GM18520 (cell line): ENCODE measurements at regions not wholly inside any gene's neighbourhood (a gene's known extent, or its start where the extent isn't known, plus 50 kb on each side); places are given as distances from the start of the nearest gene placed in this dataset.

Experiments used
- ATAC-seq: cut with Tn5 transposase; IDR thresholded peaks from one replicate; pipeline ENCODE4 v1.9.1; 2021; ENCODE audit not compliant: unreplicated experiment

GRCh38 chr9:18371621-18372020 lies 102.3 kb upstream of the ADAMTSL1 start:
- no peak for ATAC-seq

GRCh38 chr9:18379073-18379811 lies 94.7 kb upstream of the ADAMTSL1 start:
- ATAC-seq: no peak

GRCh38 chr9:18382243-18382642 lies 91.7 kb upstream of the ADAMTSL1 start:
- no peak for ATAC-seq

GRCh38 chr9:18384066-18384465 lies 89.9 kb upstream of the ADAMTSL1 start:
- no peak for ATAC-seq

- no peak for ATAC-seq
Observed at GRCh38 chr9:18385696-18386490, 88.1 kb upstream of the ADAMTSL1 start.

GRCh38 chr9:18390393-18390792 lies 83.6 kb upstream of the ADAMTSL1 start:
- ATAC-seq: no peak

- no peak for ATAC-seq
Observed at GRCh38 chr9:18393340-18394130, 80.4 kb upstream of the ADAMTSL1 start.

- no peak for ATAC-seq
Observed at GRCh38 chr9:18394847-18395351, 79.1 kb upstream of the ADAMTSL1 start.

- ATAC-seq: no peak
Observed at GRCh38 chr9:18396102-18396728, 77.7 kb upstream of the ADAMTSL1 start.

- ATAC-seq: no peak
Observed at GRCh38 chr9:18397076-18397475, 76.9 kb upstream of the ADAMTSL1 start.

GRCh38 chr9:18398038-18398437 lies 75.9 kb upstream of the ADAMTSL1 start:
- ATAC-seq: no peak

- no peak for ATAC-seq
Observed at GRCh38 chr9:18404434-18405029, 69.4 kb upstream of the ADAMTSL1 start.

GRCh38 chr9:18405240-18405639 lies 68.7 kb upstream of the ADAMTSL1 start:
- no peak for ATAC-seq

GRCh38 chr9:18410983-18411382 lies 63.0 kb upstream of the ADAMTSL1 start:
- ATAC-seq: no peak

GRCh38 chr9:18421391-18421790 lies 52.6 kb upstream of the ADAMTSL1 start:
- ATAC-seq: no peak

GRCh38 chr9:18422296-18423036 lies 51.5 kb upstream of the ADAMTSL1 start:
- no peak for ATAC-seq

- no peak for ATAC-seq
Observed at GRCh38 chr9:18423791-18424531, 50.0 kb upstream of the ADAMTSL1 start.
